HG02981 (cell line): ENCODE measurements at regions not wholly inside any gene's neighbourhood (a gene's known extent, or its start where the extent isn't known, plus 50 kb on each side); places are given as distances from the start of the nearest gene placed in this dataset.
A peak's percentile ranks its signal among the peaks of the same experiment; 100 is the strongest.

ENCODE experiments used
- ATAC-seq: cut with Tn5 transposase; IDR thresholded peaks from one replicate; pipeline ENCODE4 v1.9.1; 2021; ENCODE audit warnings: mild to moderate bottlenecking, moderate library complexity; ENCODE audit not compliant: unreplicated experiment

GRCh38 chr4:101596781-101597552 lies 193.6 kb upstream of the BANK1 start:
- ATAC-seq = no peak

GRCh38 chr4:101594588-101594987 lies 195.9 kb upstream of the BANK1 start:
- no peak for ATAC-seq

GRCh38 chr4:101593666-101594065 lies 196.9 kb upstream of the BANK1 start:
- ATAC-seq = no peak

- no peak for ATAC-seq
Measured at GRCh38 chr4:101584306-101584705, 206.2 kb upstream of the BANK1 start.

- ATAC-seq = no peak
Measured at GRCh38 chr4:101563126-101563525, 215.8 kb upstream of the PPP3CA start.

GRCh38 chr4:101556842-101557241 lies 209.5 kb upstream of the PPP3CA start:
- no peak for ATAC-seq

- no peak for ATAC-seq
Measured at GRCh38 chr4:101555341-101555880, 208.1 kb upstream of the PPP3CA start.

- ATAC-seq = no peak
Measured at GRCh38 chr4:101540336-101540735, 193.0 kb upstream of the PPP3CA start.

GRCh38 chr4:101528526-101528925 lies 181.2 kb upstream of the PPP3CA start:
- ATAC-seq = no peak

GRCh38 chr4:101527188-101527587 lies 179.9 kb upstream of the PPP3CA start:
- ATAC-seq = peak; percentile 87

GRCh38 chr4:101515566-101515965 lies 168.2 kb upstream of the PPP3CA start:
- ATAC-seq = no peak

GRCh38 chr4:101515099-101515498 lies 167.8 kb upstream of the PPP3CA start:
- ATAC-seq = no peak

GRCh38 chr4:101512416-101512815 lies 165.1 kb upstream of the PPP3CA start:
- ATAC-seq = no peak

GRCh38 chr4:101501421-101501820 lies 154.1 kb upstream of the PPP3CA start:
- ATAC-seq = no peak

GRCh38 chr4:101500742-101501141 lies 153.4 kb upstream of the PPP3CA start:
- no peak for ATAC-seq

- no peak for ATAC-seq
Measured at GRCh38 chr4:101475246-101475645, 127.9 kb upstream of the PPP3CA start.

- no peak for ATAC-seq
Measured at GRCh38 chr4:101471201-101471600, 123.9 kb upstream of the PPP3CA start.

- ATAC-seq = no peak
Measured at GRCh38 chr4:101464596-101464995, 117.3 kb upstream of the PPP3CA start.

- no peak for ATAC-seq
Measured at GRCh38 chr4:101458914-101459313, 111.6 kb upstream of the PPP3CA start.

- ATAC-seq = no peak
Measured at GRCh38 chr4:101458473-101458872, 111.1 kb upstream of the PPP3CA start.

GRCh38 chr4:101451086-101451485 lies 103.8 kb upstream of the PPP3CA start:
- ATAC-seq = no peak

GRCh38 chr4:101441446-101441845 lies 94.1 kb upstream of the PPP3CA start:
- ATAC-seq = no peak

GRCh38 chr4:101439926-101440325 lies 92.6 kb upstream of the PPP3CA start:
- no peak for ATAC-seq
